ENCODE measurements at regions not wholly inside any gene's neighbourhood (a gene's known extent, or its start where the extent isn't known, plus 50 kb on each side); places are given as distances from the start of the nearest gene placed in this dataset.

DNA sequence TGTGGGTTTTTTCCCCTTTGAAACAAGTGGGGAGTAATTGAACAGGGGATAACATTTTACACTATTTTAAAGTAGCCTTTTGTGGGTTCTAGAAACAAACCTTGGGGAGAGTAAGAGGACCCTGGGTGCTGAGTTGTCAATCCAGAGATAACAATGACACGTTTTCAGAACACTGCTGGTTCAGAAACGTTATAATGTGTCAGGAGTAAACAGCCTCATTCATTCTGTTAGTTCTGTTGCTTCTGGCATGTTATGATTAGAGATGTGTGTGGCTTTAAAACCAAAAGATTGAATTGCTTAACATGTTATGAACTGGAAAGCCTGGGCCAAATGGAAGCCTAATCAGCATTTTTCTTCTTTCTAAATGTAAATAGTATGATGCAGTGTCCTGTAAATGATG lies 680.5 kb upstream of the NOVA1 start:
- no peak for TF ChIP-seq CTCF (IDR thresholded peaks at IDR 0.05)
- TF ChIP-seq SIN3A (IDR thresholded peaks at IDR 0.05; ENCODE audit: borderline replicate concordance, insufficient read depth, low read depth, low read length) = no peak
- no peak for TF ChIP-seq REST (IDR thresholded peaks at IDR 0.05; ENCODE audit: insufficient read depth in 1 of 2, low read depth in 2 of 2, low read length in 1 of 2)
